H1 (cell line): ENCODE measurements at regions not wholly inside any gene's neighbourhood (a gene's known extent, or its start where the extent isn't known, plus 50 kb on each side); places are given as distances from the start of the nearest gene placed in this dataset.

ENCODE experiments used
- NRF1 ChIP-seq: IDR thresholded peaks from 2 replicates; pipeline ENCODE4 v1.6.1; 2011; ENCODE audit warnings: mild to moderate bottlenecking, low read depth, low read length, improper control_type of control experiment
- ZNF274 ChIP-seq: IDR thresholded peaks from 2 replicates; pipeline ENCODE4 v1.7.0; 2012; ENCODE audit warnings: low read length, borderline replicate concordance; ENCODE audit errors: extremely low read depth
- TF ChIP-seq, protein P1 (sequence below), 3 experiments: IDR thresholded peaks; 1 replicate in 2 of 3; 2 replicates in 1 of 3; pipeline versions ENCODE4 v1.5.1 to v1.6.1; 2011; ENCODE audit warnings: low read length in 3 of 3, mild to moderate bottlenecking in 3 of 3, inconsistent platforms in 2 of 3, low read depth in 1 of 3, moderate library complexity in 1 of 3; ENCODE audit not compliant: insufficient read depth in 1 of 3; ENCODE audit errors: control extremely low read depth in 1 of 3

DNA sequence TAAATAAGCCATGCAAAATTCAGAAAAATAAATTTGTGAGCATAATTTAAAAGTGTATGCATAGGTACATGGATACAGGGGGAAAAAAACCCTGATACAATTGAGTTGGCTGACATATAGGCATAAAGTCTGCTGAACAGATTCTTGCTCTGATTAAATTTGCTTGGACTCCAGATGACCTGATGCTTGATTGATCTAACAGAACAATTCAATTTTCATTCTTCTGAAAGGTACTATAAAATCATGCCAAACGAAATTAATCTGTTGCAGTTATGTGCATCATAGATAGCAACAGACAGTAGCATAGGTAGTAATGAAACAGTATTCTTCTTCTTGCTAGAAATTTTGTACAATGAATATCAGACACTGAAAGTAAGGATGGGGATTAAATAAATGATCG, 578.2 kb upstream of the SLITRK6 start (continued):
- TF ChIP-seq, protein P1, sequence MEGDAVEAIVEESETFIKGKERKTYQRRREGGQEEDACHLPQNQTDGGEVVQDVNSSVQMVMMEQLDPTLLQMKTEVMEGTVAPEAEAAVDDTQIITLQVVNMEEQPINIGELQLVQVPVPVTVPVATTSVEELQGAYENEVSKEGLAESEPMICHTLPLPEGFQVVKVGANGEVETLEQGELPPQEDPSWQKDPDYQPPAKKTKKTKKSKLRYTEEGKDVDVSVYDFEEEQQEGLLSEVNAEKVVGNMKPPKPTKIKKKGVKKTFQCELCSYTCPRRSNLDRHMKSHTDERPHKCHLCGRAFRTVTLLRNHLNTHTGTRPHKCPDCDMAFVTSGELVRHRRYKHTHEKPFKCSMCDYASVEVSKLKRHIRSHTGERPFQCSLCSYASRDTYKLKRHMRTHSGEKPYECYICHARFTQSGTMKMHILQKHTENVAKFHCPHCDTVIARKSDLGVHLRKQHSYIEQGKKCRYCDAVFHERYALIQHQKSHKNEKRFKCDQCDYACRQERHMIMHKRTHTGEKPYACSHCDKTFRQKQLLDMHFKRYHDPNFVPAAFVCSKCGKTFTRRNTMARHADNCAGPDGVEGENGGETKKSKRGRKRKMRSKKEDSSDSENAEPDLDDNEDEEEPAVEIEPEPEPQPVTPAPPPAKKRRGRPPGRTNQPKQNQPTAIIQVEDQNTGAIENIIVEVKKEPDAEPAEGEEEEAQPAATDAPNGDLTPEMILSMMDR (IDR thresholded peaks at IDR 0.05; ENCODE audit: control extremely low read depth in 1 of 3, insufficient read depth in 1 of 3, low read depth in 1 of 3, low read length in 3 of 3): no peak
- TF ChIP-seq NRF1 (no peak), ZNF274 (no peak)
